GM18519 (cell line): ENCODE measurements at regions not wholly inside any gene's neighbourhood (a gene's known extent, or its start where the extent isn't known, plus 50 kb on each side); places are given as distances from the start of the nearest gene placed in this dataset.
"Not testable (repeated sequence)": the region's sequence is repeated elsewhere in the genome, so short reads cannot be mapped to it uniquely, and the experiment has no call there.

Source experiments
- ATAC-seq: cut with Tn5 transposase; IDR thresholded peaks from one replicate; pipeline ENCODE4 v1.9.1; 2021; ENCODE audit warnings: mild to moderate bottlenecking, moderate library complexity; ENCODE audit not compliant: unreplicated experiment, low FRiP score

GRCh38 chr17:27090450-27091042 is 203.4 kb upstream of the WSB1 start:
- not testable (repeated sequence) for ATAC-seq

GRCh38 chr17:27091043-27091497 is 202.8 kb upstream of the WSB1 start:
- no peak for ATAC-seq

- not testable (repeated sequence) for ATAC-seq
These were observed 199.7 kb upstream of the WSB1 start for GRCh38 chr17:27094179-27094578.

GRCh38 chr17:27095821-27096220 is 198.1 kb upstream of the WSB1 start:
- ATAC-seq, result not testable (repeated sequence)

GRCh38 chr17:27099266-27099665 is 194.6 kb upstream of the WSB1 start:
- not testable (repeated sequence) for ATAC-seq

- not testable (repeated sequence) for ATAC-seq
These were observed 189.2 kb upstream of the WSB1 start for GRCh38 chr17:27104605-27105221.

GRCh38 chr17:27105636-27106035 is 188.3 kb upstream of the WSB1 start:
- ATAC-seq, result no peak

- no peak for ATAC-seq
These were observed 187.4 kb upstream of the WSB1 start for GRCh38 chr17:27106347-27106981.

GRCh38 chr17:27106982-27107360 is 186.9 kb upstream of the WSB1 start:
- ATAC-seq, result no peak

GRCh38 chr17:27107386-27108328 is 186.3 kb upstream of the WSB1 start:
- not testable (repeated sequence) for ATAC-seq

GRCh38 chr17:27109346-27109745 is 184.6 kb upstream of the WSB1 start:
- no peak for ATAC-seq

GRCh38 chr17:27153005-27153404 is 140.9 kb upstream of the WSB1 start:
- ATAC-seq, result no peak

- no peak for ATAC-seq
These were observed 138.0 kb upstream of the WSB1 start for GRCh38 chr17:27155866-27156265.

- ATAC-seq, result no peak
These were observed 136.6 kb upstream of the WSB1 start for GRCh38 chr17:27157297-27157696.

GRCh38 chr17:27157898-27158297 is 136.0 kb upstream of the WSB1 start:
- no peak for ATAC-seq

GRCh38 chr17:27158382-27158781 is 135.5 kb upstream of the WSB1 start:
- ATAC-seq, result no peak

GRCh38 chr17:27180322-27180721 is 113.6 kb upstream of the WSB1 start:
- no peak for ATAC-seq

- ATAC-seq, result not testable (repeated sequence)
These were observed 112.5 kb upstream of the WSB1 start for GRCh38 chr17:27181379-27181925.

GRCh38 chr17:27181935-27182334 is 112.0 kb upstream of the WSB1 start:
- ATAC-seq, result no peak

GRCh38 chr17:27197505-27197904 is 96.4 kb upstream of the WSB1 start:
- ATAC-seq, result not testable (repeated sequence)
